A549 (cell line): ENCODE measurements at regions not wholly inside any gene's neighbourhood (a gene's known extent, or its start where the extent isn't known, plus 50 kb on each side); places are given as distances from the start of the nearest gene placed in this dataset.

ENCODE experiments used
- ATAC-seq, 2 experiments: fragments of 200-7000 bp in 1 of 2; fragments of >200 bp in 1 of 2; cut with Nextera tagmentation in 1 of 2; cut with Tn5 transposase in 1 of 2; 3 replicates each; pipeline versions ENCODE4 v1.8.0 to v1.9.1; 2018 to 2020; ENCODE audit warnings: mild to moderate bottlenecking in 1 of 2, moderate library complexity in 1 of 2
- CTCF ChIA-PET: fragments of 300-600 bp; sonication (Branson Sonifier 250); formaldehyde crosslinking; extraction: SDS; loops from one replicate; lab custom pipeline; 2021; ENCODE audit warnings: antibody characterized with exemption, inconsistent platforms; lab: Yijun Ruan, JAX
- POLR2A ChIA-PET: fragments of 350-600 bp; formaldehyde crosslinking; extraction: SDS; loops from one replicate; lab custom pipeline; 2021; ENCODE audit warnings: antibody characterized with exemption, inconsistent platforms; lab: Yijun Ruan, JAX
- DNase-seq, 2 experiments: peaks; one replicate each; pipeline versions ENCODE4 v3.0.0 to v3.0.0-alpha.2; 2011 to 2016; ENCODE audit warnings: low read depth in 1 of 2, low spot score in 1 of 2
- FAIRE-seq: peaks from 2 replicates; lab custom pipeline; 2011; peaks lifted over from hg19 to GRCh38; lab: Jason Lieb, UNC
- H3K27ac ChIP-seq, 2 experiments: fragments of >200 bp; sonication (Bioruptor Twin); formaldehyde crosslinking; 3 replicates each; pipeline ENCODE4 v1.5.1; 2016 to 2017
- H3K4me1 ChIP-seq: fragments of >200 bp; sonication (Bioruptor Twin); formaldehyde crosslinking; 3 replicates; pipeline ENCODE4 v1.6.1; 2016
- H3K4me2 ChIP-seq: fragments of >200 bp; sonication (Bioruptor Twin); formaldehyde crosslinking; 3 replicates; pipeline ENCODE4 v1.6.1; 2016
- H3K4me3 ChIP-seq: fragments of >200 bp; sonication (Bioruptor Twin); formaldehyde crosslinking; 3 replicates; pipeline ENCODE4 v1.5.1; 2016
- H3K9me3 ChIP-seq: fragments of >200 bp; sonication (Bioruptor Twin); formaldehyde crosslinking; 3 replicates; pipeline ENCODE4 v1.6.1; 2016
- BHLHE40 ChIP-seq: IDR thresholded peaks from 2 replicates; pipeline ENCODE4 v1.6.1; 2012; ENCODE audit warnings: low read depth, low read length, inconsistent platforms
- CEBPB ChIP-seq, 2 experiments: fragments of >200 bp in 1 of 2; sonication (Bioruptor Twin) in 1 of 2; formaldehyde crosslinking in 1 of 2; IDR thresholded peaks; 2 replicates each; pipeline ENCODE4 v1.6.1; 2012 to 2016
- CHD2 ChIP-seq: fragments of 150-350 bp; IDR thresholded peaks from 2 replicates; pipeline ENCODE4 v1.6.1; 2014; ENCODE audit warnings: low read length; ENCODE audit not compliant: partially characterized antibody
- CHD4 ChIP-seq: fragments of 200-600 bp; sonication (generic); IDR thresholded peaks from 2 replicates; pipeline ENCODE4 v1.6.1; 2016; ENCODE audit warnings: antibody characterized with exemption, mild to moderate bottlenecking, borderline replicate concordance
- CTCF ChIP-seq: fragments of >200 bp; sonication (Bioruptor Twin); formaldehyde crosslinking; IDR thresholded peaks from 3 replicates; pipeline ENCODE4 v1.5.1; 2016
- E2F6 ChIP-seq: IDR thresholded peaks from 2 replicates; pipeline ENCODE4 v1.6.1; 2012; ENCODE audit warnings: low read depth, borderline replicate concordance
- EHMT2 ChIP-seq: fragments of 200-600 bp; sonication (generic); IDR thresholded peaks from 2 replicates; pipeline ENCODE4 v1.6.1; 2016; ENCODE audit warnings: antibody characterized with exemption, low read depth, mild to moderate bottlenecking, moderate library complexity
- FOSL2 ChIP-seq, 2 experiments: fragments of 450-650 bp in 1 of 2; fragments of >200 bp in 1 of 2; sonication (Bioruptor Twin) in 1 of 2; formaldehyde crosslinking; IDR thresholded peaks; 2 replicates each; pipeline versions ENCODE4 v1.5.0 to v1.6.1; 2016 to 2020; ENCODE audit warnings: mild to moderate bottlenecking in 1 of 2, moderate library complexity in 1 of 2
- FOXS1 ChIP-seq: fragments of 250-450 bp; sonication (Bioruptor Pico); IDR thresholded peaks from 2 replicates; pipeline ENCODE4 v1.5.0; 2020; ENCODE audit warnings: mild to moderate bottlenecking, moderate library complexity
- HOXB5 ChIP-seq: fragments of 250-450 bp; sonication (Bioruptor Pico); IDR thresholded peaks from 2 replicates; pipeline ENCODE4 v1.5.0; 2020; ENCODE audit warnings: mild to moderate bottlenecking, moderate library complexity
- JUNB ChIP-seq: fragments of >200 bp; sonication (Bioruptor Twin); formaldehyde crosslinking; IDR thresholded peaks from 2 replicates; pipeline ENCODE4 v1.6.1; 2016
- KDM5A ChIP-seq: fragments of 200-600 bp; sonication (generic); IDR thresholded peaks from 2 replicates; pipeline ENCODE4 v1.6.1; 2016; ENCODE audit warnings: antibody characterized with exemption, mild to moderate bottlenecking
- MAZ ChIP-seq: fragments of 150-350 bp; IDR thresholded peaks from 2 replicates; pipeline ENCODE4 v1.6.1; 2014; ENCODE audit warnings: antibody characterized with exemption, low read depth, low read length, borderline replicate concordance
- NPAS2 ChIP-seq: fragments of 250-450 bp; sonication (Bioruptor Pico); IDR thresholded peaks from 2 replicates; pipeline ENCODE4 v1.8.0; 2022; ENCODE audit warnings: mild to moderate bottlenecking, moderate library complexity, borderline replicate concordance
- PBX3 ChIP-seq: IDR thresholded peaks from 2 replicates; pipeline ENCODE4 v1.6.1; 2012
- PHF8 ChIP-seq: fragments of 200-600 bp; sonication (generic); IDR thresholded peaks from 2 replicates; pipeline ENCODE4 v1.6.1; 2016; ENCODE audit warnings: low read depth, mild to moderate bottlenecking, antibody characterized with exemption, moderate library complexity, borderline replicate concordance
- POLR2A ChIP-seq: IDR thresholded peaks from 2 replicates; pipeline ENCODE4 v1.6.1; 2012; ENCODE audit warnings: mild to moderate bottlenecking, low read length
- RARB ChIP-seq: fragments of 250-450 bp; sonication (Bioruptor Pico); IDR thresholded peaks from 2 replicates; pipeline ENCODE4 v1.8.0; 2021; ENCODE audit warnings: mild to moderate bottlenecking, moderate library complexity
- RFX5 ChIP-seq: fragments of 450-650 bp; IDR thresholded peaks from 2 replicates; pipeline ENCODE4 v1.7.1; 2014; ENCODE audit warnings: antibody characterized with exemption, mild to moderate bottlenecking, moderate library complexity
- RNF2 ChIP-seq: fragments of 200-600 bp; sonication (generic); IDR thresholded peaks from 2 replicates; pipeline ENCODE4 v1.6.1; 2016; ENCODE audit warnings: low read depth, mild to moderate bottlenecking, antibody characterized with exemption, moderate library complexity, borderline replicate concordance
- TFCP2L1 ChIP-seq: fragments of 250-450 bp; sonication (Bioruptor Pico); IDR thresholded peaks from 2 replicates; pipeline ENCODE4 v1.5.0; 2021; ENCODE audit warnings: mild to moderate bottlenecking
- TP53 ChIP-seq: fragments of 250-450 bp; sonication (Bioruptor Pico); IDR thresholded peaks from 2 replicates; pipeline ENCODE4 v1.5.0; 2021; ENCODE audit warnings: mild to moderate bottlenecking, moderate library complexity
- WGBS: methylation state at CpG from one replicate; pipeline ENCODE4 v1.1.6; 2017; ENCODE audit errors: missing lambda C conversion rate; 5-methylcytosine and 5-hydroxymethylcytosine counted together
- TF ChIP-seq, protein P1 (sequence below): fragments of >200 bp; sonication (Bioruptor Twin); formaldehyde crosslinking; IDR thresholded peaks from 3 replicates; pipeline ENCODE4 v1.6.1; 2016

- ChIA-PET POLR2A (no interaction called here), CTCF (interaction anchor here (1.2 kb wide), 1 partner anchor 11 kb away, joined by 3 read pairs; no protein-coding TSS in a partner anchor)
- DNase-seq (no peak), ATAC-seq (no peak), FAIRE-seq (no peak)
- Histone ChIP-seq H3K4me1 (no peaks in the 10 kb centered on the region), H3K4me2 (no peak overlapping the region), H3K27ac (no peak overlapping the region), H3K4me3 (no peak overlapping the region), H3K9me3 (no peaks in the 10 kb centered on the region)
- TF ChIP-seq PBX3 (no peak), FOXS1 (CRISPR knock-in tag) (no peak), CHD2 (no peak)
- TF ChIP-seq, protein P1, sequence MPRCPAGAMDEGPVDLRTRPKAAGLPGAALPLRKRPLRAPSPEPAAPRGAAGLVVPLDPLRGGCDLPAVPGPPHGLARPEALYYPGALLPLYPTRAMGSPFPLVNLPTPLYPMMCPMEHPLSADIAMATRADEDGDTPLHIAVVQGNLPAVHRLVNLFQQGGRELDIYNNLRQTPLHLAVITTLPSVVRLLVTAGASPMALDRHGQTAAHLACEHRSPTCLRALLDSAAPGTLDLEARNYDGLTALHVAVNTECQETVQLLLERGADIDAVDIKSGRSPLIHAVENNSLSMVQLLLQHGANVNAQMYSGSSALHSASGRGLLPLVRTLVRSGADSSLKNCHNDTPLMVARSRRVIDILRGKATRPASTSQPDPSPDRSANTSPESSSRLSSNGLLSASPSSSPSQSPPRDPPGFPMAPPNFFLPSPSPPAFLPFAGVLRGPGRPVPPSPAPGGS: no peak
- WGBS: 89% methylated on average over 7 of the region's 7 CpGs
Observed at GRCh38 chr22:27267145-27267544, 534.4 kb downstream of the MN1 start.

DNA sequence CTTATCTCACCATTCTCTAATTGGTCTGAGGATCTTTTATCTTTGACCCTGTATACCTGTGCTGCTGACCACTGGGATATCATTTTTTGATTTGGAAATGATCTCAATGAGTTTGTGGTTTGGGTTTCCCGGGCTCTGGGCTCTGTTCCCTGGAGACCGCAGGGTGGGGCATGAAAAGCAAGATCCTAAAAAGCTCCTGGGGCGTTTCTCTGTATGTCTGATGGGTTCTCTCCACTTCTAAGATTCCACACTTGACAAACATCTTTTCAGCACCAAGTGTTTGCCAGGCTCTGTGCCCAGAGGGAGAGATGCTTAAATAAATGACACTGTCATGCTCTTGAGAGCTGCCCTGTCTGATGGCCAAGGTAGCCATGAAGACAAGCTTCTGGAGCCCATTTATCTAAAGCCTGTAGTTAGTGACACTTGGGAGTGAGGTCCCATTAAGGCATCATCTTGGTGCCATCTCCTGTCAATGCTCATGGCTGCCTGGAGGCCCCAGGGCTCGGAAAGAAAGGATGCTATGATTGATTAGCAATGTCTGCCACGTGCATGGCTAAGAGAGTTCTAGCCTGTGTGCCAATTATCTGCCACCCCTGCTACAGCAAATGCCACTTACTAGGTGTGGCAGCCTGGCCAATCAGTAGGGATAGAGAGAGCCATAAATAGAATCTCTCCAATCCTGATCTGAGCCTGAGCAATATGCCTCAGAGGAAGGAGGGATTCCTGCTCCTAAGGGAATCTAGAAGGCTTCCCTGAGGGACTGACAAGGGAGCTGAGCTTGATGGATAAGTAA, 531.6 kb downstream of the MN1 start:
- FAIRE-seq (no peak), DNase-seq (no peak), ATAC-seq (no peak; a peak in 1 of 6 replicates)
- ChIA-PET CTCF (interaction anchor here (1.4 kb wide), 1 partner anchor 11 kb away, joined by 3 read pairs; no protein-coding TSS in a partner anchor), POLR2A (no interaction called here)
- no peaks in the 10 kb centered on the region for H3K4me1 ChIP-seq
- no peak overlapping the region for H3K4me3 ChIP-seq
- H3K27ac ChIP-seq: peak overlapping the region in 1 of 2 experiments; percentile 21; a peak in 1 of 6 replicates
- H3K4me2 ChIP-seq: no peak overlapping the region
- 54% methylated on average over 5 of the region's 5 CpGs for WGBS
- no peaks in the 10 kb centered on the region for H3K9me3 ChIP-seq
- TF ChIP-seq BHLHE40 (no peak), E2F6 (no peak), TP53 (no peak), RARB (CRISPR knock-in tag) (no peak), RNF2 (no peak), PHF8 (no peak), NPAS2 (no peak), KDM5A (no peak), EHMT2 (no peak), FOSL2 (IDR thresholded peaks at IDR 0.05) (no peak), FOSL2 (CRISPR knock-in tag; IDR thresholded peaks at IDR 0.05) (no peak), TFCP2L1 (CRISPR knock-in tag) (no peak), JUNB (no peak), CHD4 (no peak), CEBPB (IDR thresholded peaks at IDR 0.05) (no peak), CTCF (no peak), HOXB5 (CRISPR knock-in tag) (no peak), RFX5 (no peak), POLR2A (no peak), MAZ (no peak)
- TF ChIP-seq, protein P1: no peak
